ENCODE measurements at regions not wholly inside any gene's neighbourhood (a gene's known extent, or its start where the extent isn't known, plus 50 kb on each side); places are given as distances from the start of the nearest gene placed in this dataset.

GRCh38 chr10:70970830-70971229, 82.5 kb upstream of the PCBD1 start:
- ATAC-seq (ENCODE audit: low read depth) (no peak), DNase-seq (no peak)
- no peaks in the 10 kb centered on the region for H3K79me2 ChIP-seq (ENCODE audit: control insufficient read depth, insufficient read depth, low read length)
- H3K27ac ChIP-seq (ENCODE audit: low read length in 2 of 2), result no peak overlapping the region
- H3K9ac ChIP-seq (ENCODE audit: low read length), result no peak overlapping the region
- intact Hi-C loops (cut with micrococcal nuclease), result no loop called here
- TF ChIP-seq CTCF (IDR thresholded peaks at IDR 0.05) (no peak), EZH2 (IDR thresholded peaks at IDR 0.05; ENCODE audit: borderline replicate concordance, insufficient read depth, low read depth, low read length, poor library complexity, severe bottlenecking) (no peak)
- peaks cover 0 to 6% (median 1%) of the 10 kb centered on the region in 3 donors for H3K9me3 ChIP-seq (ENCODE audit: control extremely low read depth in 1 of 3, control insufficient read depth in 2 of 3, insufficient read depth in 1 of 3, low read length in 2 of 3)
- no peak overlapping the region for H2AFZ ChIP-seq (ENCODE audit: insufficient read depth, low read depth, low read length, poor library complexity, severe bottlenecking)
- H3K4me2 ChIP-seq (replicated peaks; ENCODE audit: low read depth, low read length, poor library complexity, severe bottlenecking), result no peak overlapping the region
- ChIA-PET CTCF (no interaction called here), POLR2A (no interaction called here)
- peaks cover 2% of the 10 kb centered on the region for H3K9me3 Mint-ChIP-seq (ENCODE audit: insufficient read depth)
- no peak overlapping the region for H3K27ac Mint-ChIP-seq
- H3K4me3 Mint-ChIP-seq, result no peak overlapping the region
- no peaks in the 10 kb centered on the region for H3K4me1 Mint-ChIP-seq
- H3K36me3 ChIP-seq (replicated peaks in 1 of 2; ENCODE audit: control extremely low read depth in 1 of 2, control insufficient read depth in 1 of 2, extremely low read depth in 1 of 2, insufficient read depth in 2 of 2, low read length in 1 of 2), result no peaks in the 10 kb centered on the region
- WGBS (ENCODE audit: insufficient coverage), result 84% methylated on average over 4 of the region's 5 CpGs
- peaks cover 42% of the 10 kb centered on the region for H3K27me3 Mint-ChIP-seq
- no peaks in the 10 kb centered on the region for H4K20me1 ChIP-seq (ENCODE audit: control insufficient read depth, insufficient read depth, low read length, poor library complexity, severe bottlenecking)
- H3K4me1 ChIP-seq (ENCODE audit: control insufficient read depth in 2 of 2, insufficient read depth in 2 of 2, low read length in 2 of 2), result no peaks in the 10 kb centered on the region
- peaks cover 0 to 5% (median 0%) of the 10 kb centered on the region in 4 experiments for H3K27me3 ChIP-seq (replicated peaks in 1 of 4; ENCODE audit: control extremely low read depth in 1 of 4, control insufficient read depth in 3 of 4, insufficient read depth in 4 of 4, low read length in 3 of 4)
- no peak overlapping the region for H3K4me3 ChIP-seq (ENCODE audit: control extremely low read depth in 1 of 5, extremely low read depth in 1 of 5, insufficient read depth in 1 of 5, low read depth in 2 of 5, low read length in 4 of 5)

GRCh38 chr10:70973275-70973674, 84.9 kb upstream of the PCBD1 start:
- ChIA-PET POLR2A (no interaction called here), CTCF (no interaction called here)
- H3K4me3 Mint-ChIP-seq, result no peak overlapping the region
- Histone ChIP-seq H4K20me1 (ENCODE audit: control insufficient read depth, insufficient read depth, low read length, poor library complexity, severe bottlenecking) (no peaks in the 10 kb centered on the region), H3K9me3 (ENCODE audit: control extremely low read depth in 1 of 3, control insufficient read depth in 2 of 3, insufficient read depth in 1 of 3, low read length in 2 of 3) (peaks cover 0 to 6% (median 1%) of the 10 kb centered on the region in 3 donors), H2AFZ (ENCODE audit: insufficient read depth, low read depth, low read length, poor library complexity, severe bottlenecking) (no peak overlapping the region), H3K36me3 (replicated peaks in 1 of 2; ENCODE audit: control extremely low read depth in 1 of 2, control insufficient read depth in 1 of 2, extremely low read depth in 1 of 2, insufficient read depth in 2 of 2, low read length in 1 of 2) (no peaks in the 10 kb centered on the region), H3K27ac (ENCODE audit: low read length in 2 of 2) (no peak overlapping the region), H3K79me2 (ENCODE audit: control insufficient read depth, insufficient read depth, low read length) (no peaks in the 10 kb centered on the region), H3K27me3 (replicated peaks in 1 of 4; ENCODE audit: control extremely low read depth in 1 of 4, control insufficient read depth in 3 of 4, insufficient read depth in 4 of 4, low read length in 3 of 4) (peaks cover 0 to 2% (median 0%) of the 10 kb centered on the region in 4 experiments), H3K9ac (ENCODE audit: low read length) (no peak overlapping the region), H3K4me3 (ENCODE audit: control extremely low read depth in 1 of 5, extremely low read depth in 1 of 5, insufficient read depth in 1 of 5, low read depth in 2 of 5, low read length in 4 of 5) (no peak overlapping the region), H3K4me1 (ENCODE audit: control insufficient read depth in 2 of 2, insufficient read depth in 2 of 2, low read length in 2 of 2) (no peaks in the 10 kb centered on the region), H3K4me2 (replicated peaks; ENCODE audit: low read depth, low read length, poor library complexity, severe bottlenecking) (no peak overlapping the region)
- no peaks in the 10 kb centered on the region for H3K4me1 Mint-ChIP-seq
- H3K27me3 Mint-ChIP-seq, result peaks cover 37% of the 10 kb centered on the region
- no peak overlapping the region for H3K27ac Mint-ChIP-seq
- ATAC-seq (ENCODE audit: low read depth) (no peak), DNase-seq (no peak)
- no peak for TF ChIP-seq EZH2 (IDR thresholded peaks at IDR 0.05; ENCODE audit: borderline replicate concordance, insufficient read depth, low read depth, low read length, poor library complexity, severe bottlenecking)
- TF ChIP-seq CTCF (IDR thresholded peaks at IDR 0.05), result no peak
- intact Hi-C loops (cut with micrococcal nuclease), result no loop called here
- H3K9me3 Mint-ChIP-seq (ENCODE audit: insufficient read depth), result peaks cover 6% of the 10 kb centered on the region
